HL-60 (cell line): ENCODE measurements at regions not wholly inside any gene's neighbourhood (a gene's known extent, or its start where the extent isn't known, plus 50 kb on each side); places are given as distances from the start of the nearest gene placed in this dataset.

Source experiments
- DNase-seq, 2 experiments: peaks; one replicate each; pipeline ENCODE4 v3.0.0-alpha.2; 2010 to 2020; ENCODE audit warnings: low read depth in 1 of 2, low spot score in 1 of 2
- H3K27ac ChIP-seq: fragments of 250-450 bp; sonication (Bioruptor Pico); replicated peaks from 2 replicates; pipeline ENCODE4 v1.5.1; 2020; ENCODE audit warnings: mild to moderate bottlenecking, moderate library complexity
- H3K27me3 ChIP-seq: fragments of 250-450 bp; sonication (Bioruptor Pico); 2 replicates; pipeline ENCODE4 v1.5.1; 2021; ENCODE audit warnings: mild to moderate bottlenecking, moderate library complexity; ENCODE audit not compliant: insufficient read depth, poor library complexity, severe bottlenecking
- H3K4me3 ChIP-seq: replicated peaks from 2 replicates; pipeline ENCODE4 v1.5.1; 2011; ENCODE audit warnings: mild to moderate bottlenecking, control low read depth, low read length; ENCODE audit not compliant: insufficient read depth
- CTCF ChIP-seq: IDR thresholded peaks from one replicate; pipeline ENCODE4 v1.5.1; 2011; ENCODE audit warnings: low read length, control low read depth, inconsistent platforms; ENCODE audit not compliant: insufficient read depth
- GABPA ChIP-seq: IDR thresholded peaks from 2 replicates; pipeline ENCODE4 v1.6.1; 2012; ENCODE audit warnings: low read depth
- POLR2AphosphoS5 ChIP-seq: IDR thresholded peaks from 2 replicates; pipeline ENCODE4 v1.6.1; 2012; ENCODE audit warnings: low read depth
- SPI1 ChIP-seq: IDR thresholded peaks from 2 replicates; pipeline ENCODE4 v1.6.1; 2012; ENCODE audit warnings: low read depth, mild to moderate bottlenecking, borderline replicate concordance
- TF ChIP-seq, protein P1 (sequence below): IDR thresholded peaks from 2 replicates; pipeline ENCODE4 v1.6.1; 2012; ENCODE audit warnings: low read depth; ENCODE audit not compliant: insufficient replicate concordance

- Histone ChIP-seq H3K27me3 (no peaks in the 10 kb centered on the region), H3K4me3 (no peak overlapping the region), H3K27ac (no peak overlapping the region)
- DNase-seq, result no peak
- TF ChIP-seq GABPA, result no peak
- no peak for TF ChIP-seq SPI1
- TF ChIP-seq CTCF, result no peak
Observed at GRCh38 chr5:135117590-135117989, 83.6 kb upstream of the PITX1 start.

DNA sequence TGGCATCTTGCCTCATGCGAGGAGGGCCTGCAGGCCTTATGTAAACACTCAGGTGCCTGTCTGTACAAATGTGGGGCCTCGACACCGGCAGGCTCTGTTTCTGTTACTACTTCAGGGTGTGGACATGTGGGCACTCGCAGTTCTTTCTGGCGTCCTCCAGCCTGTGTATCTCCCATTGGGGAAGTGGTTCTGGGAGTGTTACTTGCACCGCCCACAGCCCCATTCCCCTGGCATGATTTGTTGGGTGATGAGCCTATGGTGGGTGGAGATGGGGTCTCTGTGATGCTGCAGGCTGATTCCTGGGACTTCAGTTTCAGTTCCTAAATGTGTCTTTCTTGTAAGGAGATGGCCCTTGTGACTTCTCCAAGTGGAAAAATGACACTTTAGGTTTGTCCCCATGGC, 82.1 kb upstream of the PITX1 start:
- no peak overlapping the region for H3K27ac ChIP-seq
- H3K4me3 ChIP-seq, result no peak overlapping the region
- DNase-seq, result no peak
- no peaks in the 10 kb centered on the region for H3K27me3 ChIP-seq
- TF ChIP-seq POLR2AphosphoS5, result no peak
- TF ChIP-seq SPI1, result no peak

DNA sequence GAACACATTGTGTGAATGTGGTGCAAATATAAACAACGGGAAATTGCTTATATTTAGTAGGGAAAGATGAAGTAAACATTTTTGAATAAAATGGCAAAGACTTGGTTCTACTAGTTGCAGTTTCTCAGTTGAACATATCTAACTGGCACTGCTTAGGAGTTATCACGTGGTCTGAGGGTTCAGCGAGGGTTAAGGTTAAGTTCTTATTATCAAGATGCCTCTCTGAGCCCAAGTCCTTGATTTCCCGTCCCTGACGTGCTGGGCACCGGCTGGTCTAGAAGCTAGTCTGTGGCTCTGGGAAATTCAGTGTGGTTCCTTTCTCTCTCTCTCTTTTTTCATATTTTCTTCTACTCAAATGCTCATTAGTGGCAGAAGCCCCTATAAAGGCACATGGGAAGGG, 81.6 kb upstream of the PITX1 start:
- H3K4me3 ChIP-seq, result no peak overlapping the region
- H3K27me3 ChIP-seq, result no peaks in the 10 kb centered on the region
- no peak overlapping the region for H3K27ac ChIP-seq
- DNase-seq, result no peak
- TF ChIP-seq POLR2AphosphoS5, result no peak
- no peak for TF ChIP-seq CTCF
- no peak for TF ChIP-seq GABPA

DNA sequence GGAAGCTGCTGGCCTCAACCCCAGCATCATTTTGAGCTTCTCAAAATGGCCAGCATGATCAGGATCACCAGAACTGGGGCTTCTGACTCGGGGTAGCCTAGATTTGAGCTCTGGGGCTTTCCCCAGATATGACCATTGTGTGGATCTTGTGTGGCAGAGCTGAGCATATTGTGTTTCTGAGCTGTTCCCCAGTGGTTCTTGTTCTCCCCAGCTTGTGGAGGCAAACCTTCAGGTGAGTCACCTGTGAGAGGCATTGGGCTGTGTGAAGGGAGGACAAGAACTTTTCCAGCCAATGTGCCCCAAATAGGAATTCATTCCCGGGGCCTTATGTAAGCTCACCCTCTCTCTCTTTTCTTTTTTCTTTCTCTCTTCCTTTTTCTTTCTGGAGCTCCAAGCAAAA, 80.7 kb upstream of the PITX1 start:
- TF ChIP-seq SPI1, result no peak
- TF ChIP-seq GABPA, result no peak
- no peak for DNase-seq
- H3K27ac ChIP-seq, result no peak overlapping the region
- H3K27me3 ChIP-seq, result no peaks in the 10 kb centered on the region
- H3K4me3 ChIP-seq, result no peak overlapping the region

- no peak overlapping the region for H3K4me3 ChIP-seq
- no peaks in the 10 kb centered on the region for H3K27me3 ChIP-seq
- no peak for DNase-seq
- TF ChIP-seq CTCF, result no peak
- no peak for TF ChIP-seq SPI1
- TF ChIP-seq, protein P1, sequence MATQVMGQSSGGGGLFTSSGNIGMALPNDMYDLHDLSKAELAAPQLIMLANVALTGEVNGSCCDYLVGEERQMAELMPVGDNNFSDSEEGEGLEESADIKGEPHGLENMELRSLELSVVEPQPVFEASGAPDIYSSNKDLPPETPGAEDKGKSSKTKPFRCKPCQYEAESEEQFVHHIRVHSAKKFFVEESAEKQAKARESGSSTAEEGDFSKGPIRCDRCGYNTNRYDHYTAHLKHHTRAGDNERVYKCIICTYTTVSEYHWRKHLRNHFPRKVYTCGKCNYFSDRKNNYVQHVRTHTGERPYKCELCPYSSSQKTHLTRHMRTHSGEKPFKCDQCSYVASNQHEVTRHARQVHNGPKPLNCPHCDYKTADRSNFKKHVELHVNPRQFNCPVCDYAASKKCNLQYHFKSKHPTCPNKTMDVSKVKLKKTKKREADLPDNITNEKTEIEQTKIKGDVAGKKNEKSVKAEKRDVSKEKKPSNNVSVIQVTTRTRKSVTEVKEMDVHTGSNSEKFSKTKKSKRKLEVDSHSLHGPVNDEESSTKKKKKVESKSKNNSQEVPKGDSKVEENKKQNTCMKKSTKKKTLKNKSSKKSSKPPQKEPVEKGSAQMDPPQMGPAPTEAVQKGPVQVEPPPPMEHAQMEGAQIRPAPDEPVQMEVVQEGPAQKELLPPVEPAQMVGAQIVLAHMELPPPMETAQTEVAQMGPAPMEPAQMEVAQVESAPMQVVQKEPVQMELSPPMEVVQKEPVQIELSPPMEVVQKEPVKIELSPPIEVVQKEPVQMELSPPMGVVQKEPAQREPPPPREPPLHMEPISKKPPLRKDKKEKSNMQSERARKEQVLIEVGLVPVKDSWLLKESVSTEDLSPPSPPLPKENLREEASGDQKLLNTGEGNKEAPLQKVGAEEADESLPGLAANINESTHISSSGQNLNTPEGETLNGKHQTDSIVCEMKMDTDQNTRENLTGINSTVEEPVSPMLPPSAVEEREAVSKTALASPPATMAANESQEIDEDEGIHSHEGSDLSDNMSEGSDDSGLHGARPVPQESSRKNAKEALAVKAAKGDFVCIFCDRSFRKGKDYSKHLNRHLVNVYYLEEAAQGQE, result no peak
- TF ChIP-seq GABPA, result no peak
- no peak for TF ChIP-seq POLR2AphosphoS5
- H3K27ac ChIP-seq, result no peak overlapping the region
Observed at GRCh38 chr5:135112008-135112725, 78.1 kb upstream of the PITX1 start.
